Activated T-helper 17 cell treated with anti-CD3 and anti-CD28 coated beads, Interleukin-2, amount 50 U/mL, for 72 hours (primary cell): ENCODE measurements at regions not wholly inside any gene's neighbourhood (a gene's known extent, or its start where the extent isn't known, plus 50 kb on each side); places are given as distances from the start of the nearest gene placed in this dataset.
"Not testable (repeated sequence)": the region's sequence is repeated elsewhere in the genome, so short reads cannot be mapped to it uniquely, and the experiment has no call there.

Experiments used
- ATAC-seq: fragments of 150-1000 bp; cut with Tn5 transposase; replicated peaks from 2 replicates; pipeline ENCODE4 v1.10.0; 2021; ENCODE audit warnings: mild to moderate bottlenecking, moderate library complexity
- H3K27ac Mint-ChIP-seq: one replicate; pipeline ENCODE4 v1.8.0; 2022; ENCODE audit warnings: mixed read lengths
- H3K27me3 Mint-ChIP-seq: one replicate; pipeline ENCODE4 v1.8.0; 2022; ENCODE audit warnings: mixed read lengths
- H3K36me3 Mint-ChIP-seq: one replicate; pipeline ENCODE4 v1.8.0; 2022; ENCODE audit warnings: low read depth, mild to moderate bottlenecking, mixed read lengths
- H3K4me1 Mint-ChIP-seq: one replicate; pipeline ENCODE4 v1.8.0; 2022; ENCODE audit warnings: mixed read lengths
- H3K4me3 Mint-ChIP-seq: one replicate; pipeline ENCODE4 v1.8.0; 2022; ENCODE audit warnings: mild to moderate bottlenecking, mixed read lengths
- H3K9me3 Mint-ChIP-seq: one replicate; pipeline ENCODE4 v1.8.0; 2022; ENCODE audit warnings: mixed read lengths

DNA sequence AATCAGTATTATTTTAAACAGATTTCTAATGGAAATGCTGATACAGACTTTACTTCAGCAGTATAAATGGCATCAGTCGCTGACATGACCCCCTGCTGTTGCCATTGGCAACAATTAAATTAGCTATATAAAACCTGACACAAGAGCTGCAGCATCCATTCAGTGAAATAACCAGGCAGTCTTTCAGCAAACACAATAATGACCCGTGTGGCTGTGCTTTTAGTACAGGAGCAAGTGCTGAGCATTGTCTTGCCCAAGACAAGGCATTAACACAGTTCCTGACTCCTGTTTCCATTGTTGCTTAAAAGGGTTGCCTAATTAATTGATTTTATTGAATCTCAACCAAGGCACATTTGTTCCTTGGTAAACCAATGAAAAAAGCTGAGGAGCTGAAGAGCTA is 382.1 kb downstream of the HACE1 start:
- H3K27ac Mint-ChIP-seq = no peak overlapping the region
- peaks cover 5% of the 10 kb centered on the region for H3K27me3 Mint-ChIP-seq
- H3K36me3 Mint-ChIP-seq = no peaks in the 10 kb centered on the region
- no peak overlapping the region for H3K4me3 Mint-ChIP-seq
- ATAC-seq = no peak
- no peaks in the 10 kb centered on the region for H3K9me3 Mint-ChIP-seq
- no peaks in the 10 kb centered on the region for H3K4me1 Mint-ChIP-seq

DNA sequence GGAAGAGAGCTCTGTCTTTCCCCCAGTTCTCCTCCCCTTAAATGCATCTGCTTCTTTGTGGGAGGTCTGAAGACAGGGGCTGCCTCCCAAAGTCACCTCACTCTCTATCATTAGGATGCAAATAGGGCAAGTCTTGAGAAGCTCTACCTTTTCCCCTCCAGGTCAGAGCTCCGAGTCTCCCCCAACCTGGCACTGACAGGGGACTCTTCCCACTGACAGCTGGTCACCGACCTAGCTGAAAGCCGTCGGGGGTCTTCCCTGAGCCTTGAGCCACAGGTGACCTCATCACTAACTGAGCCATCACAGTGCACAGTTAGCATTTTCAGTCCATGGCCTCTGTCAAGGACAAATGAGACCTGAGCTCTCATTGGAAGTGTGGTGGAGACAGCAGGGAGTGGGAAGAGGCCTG is 386.7 kb downstream of the HACE1 start:
- Mint-ChIP-seq H3K4me3 (no peak overlapping the region), H3K9me3 (no peaks in the 10 kb centered on the region), H3K36me3 (no peaks in the 10 kb centered on the region), H3K4me1 (no peaks in the 10 kb centered on the region), H3K27me3 (peaks cover 5% of the 10 kb centered on the region), H3K27ac (no peak overlapping the region)
- ATAC-seq = no peak

DNA sequence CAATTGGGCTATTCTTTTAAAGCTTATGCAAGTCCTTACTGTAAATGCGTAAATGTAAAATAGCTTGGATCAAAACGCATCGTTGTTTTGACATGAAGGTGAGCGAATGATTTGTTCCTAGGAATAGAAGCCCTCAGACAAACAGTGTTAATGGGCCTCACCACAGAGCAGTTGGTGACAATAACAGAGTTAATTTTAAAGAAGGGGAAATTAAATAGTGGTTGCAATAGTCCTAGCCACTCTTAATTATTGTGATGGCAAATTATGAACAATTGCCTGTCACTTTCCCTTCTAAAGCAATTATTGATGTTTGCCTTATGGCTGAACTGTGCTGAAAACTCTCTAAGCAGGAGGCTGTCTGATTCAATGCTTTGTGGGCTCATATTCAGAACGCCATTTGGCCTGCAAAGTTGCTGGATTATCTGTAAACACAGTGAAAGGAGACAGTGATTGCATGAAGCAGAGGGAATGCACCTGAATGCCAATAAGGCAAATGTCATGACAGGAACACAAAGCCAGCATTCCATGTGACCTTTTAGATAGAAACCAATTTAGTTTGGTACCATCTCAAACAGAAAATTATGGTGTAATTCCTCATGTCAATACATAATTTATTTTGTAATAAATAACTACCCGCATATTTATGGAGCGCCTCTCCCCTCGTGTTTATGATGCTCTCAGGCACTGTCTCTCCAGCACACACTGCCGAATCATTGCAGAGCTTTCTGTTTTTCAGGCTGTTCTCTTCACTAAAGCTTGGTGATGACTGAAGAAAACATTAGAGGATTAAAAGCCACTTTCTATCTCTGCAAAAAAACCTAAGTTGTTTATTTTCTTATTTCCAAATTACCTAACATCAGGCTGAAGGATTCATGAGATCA is 387.5 kb downstream of the HACE1 start:
- ATAC-seq = no peak
- Mint-ChIP-seq H3K27me3 (peaks cover 5% of the 10 kb centered on the region), H3K9me3 (no peaks in the 10 kb centered on the region), H3K4me3 (no peak overlapping the region), H3K27ac (no peak overlapping the region), H3K36me3 (no peaks in the 10 kb centered on the region), H3K4me1 (no peaks in the 10 kb centered on the region)

- H3K4me3 Mint-ChIP-seq = no peak overlapping the region
- no peaks in the 10 kb centered on the region for H3K27me3 Mint-ChIP-seq
- no peaks in the 10 kb centered on the region for H3K36me3 Mint-ChIP-seq
- no peak overlapping the region for H3K27ac Mint-ChIP-seq
- H3K4me1 Mint-ChIP-seq = no peaks in the 10 kb centered on the region
- ATAC-seq = no peak
- H3K9me3 Mint-ChIP-seq = no peaks in the 10 kb centered on the region
Observed at GRCh38 chr6:104466306-104466705, 393.4 kb downstream of the HACE1 start.

- H3K27ac Mint-ChIP-seq = no peak overlapping the region
- H3K27me3 Mint-ChIP-seq = no peaks in the 10 kb centered on the region
- no peaks in the 10 kb centered on the region for H3K4me1 Mint-ChIP-seq
- no peaks in the 10 kb centered on the region for H3K36me3 Mint-ChIP-seq
- H3K9me3 Mint-ChIP-seq = no peaks in the 10 kb centered on the region
- no peak overlapping the region for H3K4me3 Mint-ChIP-seq
- no peak for ATAC-seq
Observed at GRCh38 chr6:104462811-104463599, 396.7 kb downstream of the HACE1 start.

DNA sequence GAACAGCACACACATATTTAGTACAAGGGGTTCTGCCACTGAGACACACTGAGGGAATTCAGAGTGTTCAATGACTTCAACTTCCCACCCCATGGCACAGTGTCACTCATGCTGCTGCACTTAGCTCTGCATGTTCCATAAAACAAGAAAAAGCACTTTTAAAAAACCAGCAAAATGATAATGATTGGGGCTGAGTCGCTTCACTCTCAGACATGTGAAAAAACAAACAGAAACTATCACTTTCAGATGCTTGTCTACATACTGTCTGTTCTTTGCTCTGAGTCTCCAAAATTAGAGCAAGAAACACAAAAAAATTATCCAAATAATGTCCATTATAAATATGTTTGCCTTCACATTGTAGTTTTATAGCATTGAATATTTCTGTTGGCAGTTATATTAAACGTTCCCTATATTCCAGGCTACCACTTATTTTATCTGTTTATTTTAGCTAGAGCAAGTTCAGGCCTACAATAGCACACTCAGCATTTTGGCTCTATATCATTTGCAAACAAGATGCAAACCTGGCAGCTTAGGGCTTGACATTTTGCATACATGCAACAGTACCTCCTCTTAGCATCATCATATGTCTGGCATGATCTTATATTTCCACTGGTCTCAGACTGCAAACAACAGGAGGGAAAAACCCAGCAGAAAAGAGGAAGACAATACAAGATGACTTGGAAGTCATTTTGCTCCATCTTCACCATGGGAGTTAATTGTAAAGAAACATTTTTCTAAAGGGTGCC is 398.8 kb downstream of the HACE1 start:
- ATAC-seq = peak; percentile 35
- Mint-ChIP-seq H3K9me3 (no peaks in the 10 kb centered on the region), H3K27me3 (no peaks in the 10 kb centered on the region), H3K4me3 (no peak overlapping the region), H3K36me3 (no peaks in the 10 kb centered on the region), H3K27ac (no peak overlapping the region), H3K4me1 (no peaks in the 10 kb centered on the region)

- Mint-ChIP-seq H3K27me3 (no peaks in the 10 kb centered on the region), H3K27ac (no peak overlapping the region), H3K4me1 (no peaks in the 10 kb centered on the region), H3K36me3 (no peaks in the 10 kb centered on the region), H3K4me3 (no peak overlapping the region), H3K9me3 (no peaks in the 10 kb centered on the region)
- no peak for ATAC-seq
Observed at GRCh38 chr6:104459543-104459942, 400.2 kb downstream of the HACE1 start.

DNA sequence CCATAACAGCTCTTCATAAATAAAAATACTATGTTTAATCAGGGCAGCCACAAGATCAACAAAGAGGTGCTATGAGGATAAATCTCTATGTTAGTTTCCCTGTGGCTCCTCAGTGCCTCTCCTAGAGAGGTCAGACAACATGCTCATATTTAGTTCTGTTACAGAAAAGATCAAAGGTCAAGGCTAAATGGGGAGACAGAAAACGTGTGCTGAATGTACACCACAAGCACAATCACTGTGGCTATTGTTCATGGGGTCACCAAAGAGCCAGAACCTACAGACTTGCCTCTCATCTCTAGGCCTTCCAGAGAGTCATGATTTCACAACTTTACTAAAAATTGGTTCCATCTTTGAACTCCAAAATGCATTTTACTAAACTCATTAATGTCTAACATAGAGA is 409.8 kb downstream of the HACE1 start:
- Mint-ChIP-seq H3K27me3 (no peaks in the 10 kb centered on the region), H3K27ac (no peak overlapping the region), H3K4me3 (no peak overlapping the region), H3K36me3 (no peaks in the 10 kb centered on the region), H3K9me3 (peaks cover 4% of the 10 kb centered on the region), H3K4me1 (no peaks in the 10 kb centered on the region)
- no peak for ATAC-seq

DNA sequence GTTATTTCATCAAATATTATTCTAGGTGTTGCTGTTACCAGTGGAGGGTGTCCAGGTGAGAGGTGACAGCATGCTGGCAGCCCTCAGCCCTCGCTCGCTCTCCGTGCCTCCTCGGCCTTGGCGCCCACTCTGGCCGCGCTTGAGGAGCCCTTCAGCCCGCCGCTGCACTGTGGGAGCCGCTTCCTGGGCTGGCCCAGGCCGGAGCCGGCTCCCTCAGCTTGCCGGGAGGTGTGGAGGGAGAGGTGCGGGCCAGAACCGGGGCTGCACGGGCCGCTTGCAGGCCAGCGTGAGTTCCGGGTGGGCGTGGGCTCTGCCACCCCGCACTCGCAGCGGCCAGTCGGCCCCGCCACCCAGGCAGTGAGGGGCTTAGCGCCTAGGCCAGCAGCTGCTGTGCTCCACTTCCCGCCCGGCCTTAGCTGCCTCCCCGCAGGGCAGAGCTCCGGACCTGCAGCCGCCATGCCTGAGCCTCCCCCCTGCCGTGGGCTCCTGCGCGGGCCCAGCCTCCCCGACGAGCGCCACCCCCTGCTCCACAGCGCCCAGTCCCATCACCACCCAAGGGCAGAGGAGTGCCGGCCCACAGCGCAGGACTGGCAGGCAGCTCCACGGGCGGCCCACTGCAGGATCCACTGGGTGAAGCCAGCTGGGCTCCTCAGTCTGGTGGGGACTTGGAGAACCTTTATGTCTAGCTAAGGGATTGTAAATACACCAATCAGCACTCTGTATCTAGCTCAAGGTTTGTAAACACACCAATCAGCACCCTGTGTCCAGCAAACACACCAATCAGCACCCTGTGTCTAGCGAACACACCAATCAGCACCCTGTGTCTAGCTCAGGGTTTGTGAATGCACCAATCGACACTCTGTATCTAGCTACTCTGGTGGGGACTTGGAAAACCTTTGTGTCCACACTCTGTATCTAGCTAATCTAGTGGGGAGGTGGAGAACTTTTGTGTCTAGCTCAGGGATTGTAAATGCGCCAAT is 413.3 kb downstream of the HACE1 start:
- H3K36me3 Mint-ChIP-seq, H3K4me1 Mint-ChIP-seq, H3K9me3 Mint-ChIP-seq, H3K27ac Mint-ChIP-seq, ATAC-seq, H3K4me3 Mint-ChIP-seq, H3K27me3 Mint-ChIP-seq: not testable (repeated sequence)

- peaks cover 5% of the 10 kb centered on the region for H3K27me3 Mint-ChIP-seq
- H3K27ac Mint-ChIP-seq = no peak overlapping the region
- no peak overlapping the region for H3K4me3 Mint-ChIP-seq
- no peaks in the 10 kb centered on the region for H3K36me3 Mint-ChIP-seq
- H3K4me1 Mint-ChIP-seq = no peaks in the 10 kb centered on the region
- peaks cover 2% of the 10 kb centered on the region for H3K9me3 Mint-ChIP-seq
- ATAC-seq = no peak
Observed at GRCh38 chr6:104434519-104434918, 425.2 kb downstream of the HACE1 start.

GRCh38 chr6:104431096-104431495 is 428.6 kb downstream of the HACE1 start:
- Mint-ChIP-seq H3K4me3 (no peak overlapping the region), H3K27me3 (peaks cover 7% of the 10 kb centered on the region), H3K4me1 (no peaks in the 10 kb centered on the region), H3K9me3 (peaks cover 3% of the 10 kb centered on the region), H3K27ac (no peak overlapping the region), H3K36me3 (no peaks in the 10 kb centered on the region)
- no peak for ATAC-seq

DNA sequence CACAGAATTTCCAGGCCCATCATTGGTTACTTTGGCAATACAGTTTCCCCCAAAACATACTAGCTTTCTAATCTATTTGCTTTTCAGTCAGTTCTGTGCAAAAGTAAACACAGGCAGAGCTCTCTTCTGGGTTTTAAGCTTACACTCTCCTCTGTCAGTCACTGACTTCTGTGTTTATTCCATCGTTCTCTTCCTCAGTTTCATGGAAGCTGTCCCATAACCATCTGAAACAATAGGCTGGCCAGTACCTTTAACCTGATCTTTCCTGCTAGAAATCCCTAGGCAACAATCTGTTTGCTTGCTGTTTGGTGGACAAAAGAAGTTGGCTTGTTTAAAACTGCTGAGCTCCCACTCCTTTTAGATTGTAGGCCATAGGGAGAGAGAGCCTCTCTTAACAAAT is 431.5 kb downstream of the HACE1 start:
- Mint-ChIP-seq H3K4me3 (no peak overlapping the region), H3K36me3 (no peaks in the 10 kb centered on the region), H3K27me3 (peaks cover 7% of the 10 kb centered on the region), H3K4me1 (no peaks in the 10 kb centered on the region), H3K9me3 (peaks cover 9% of the 10 kb centered on the region), H3K27ac (no peak overlapping the region)
- no peak for ATAC-seq

DNA sequence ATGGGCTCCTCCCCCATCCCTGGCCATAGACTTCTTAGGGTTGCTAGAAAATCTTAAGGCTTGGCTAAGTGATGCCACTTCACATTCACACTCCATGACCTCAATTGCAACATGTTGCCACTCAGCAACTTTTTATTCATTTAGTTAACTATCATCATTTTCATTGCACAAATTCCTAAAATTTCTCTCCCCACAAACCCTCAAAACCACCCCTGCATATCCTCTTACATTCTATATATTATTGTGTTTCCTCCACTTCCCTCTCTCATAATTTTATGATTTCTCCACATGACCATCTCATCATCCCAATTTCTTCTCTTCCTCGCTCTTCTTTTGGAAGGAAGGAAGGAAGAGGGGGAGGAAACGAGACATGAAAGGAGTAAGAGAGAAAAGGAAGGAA is 436.0 kb downstream of the HACE1 start:
- H3K27ac Mint-ChIP-seq = no peak overlapping the region

DNA sequence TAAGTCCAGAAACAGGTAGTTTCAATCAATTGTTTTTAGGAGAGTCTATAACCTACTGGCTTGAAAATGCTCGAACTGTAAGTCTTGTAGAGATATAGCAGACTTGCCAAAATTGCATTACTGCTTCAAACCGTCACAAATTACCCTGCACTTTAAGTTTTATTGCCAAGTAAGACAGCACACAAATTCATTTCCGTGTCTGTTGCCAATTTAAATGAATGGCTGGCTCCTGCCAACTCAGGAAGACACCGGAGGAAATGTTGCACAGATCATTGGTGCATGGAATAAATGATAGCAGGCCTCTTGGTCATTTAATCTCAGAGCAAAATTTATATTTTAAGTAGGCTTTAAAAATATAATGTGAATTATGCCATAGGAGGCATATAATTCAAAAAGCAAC is 438.1 kb downstream of the HACE1 start:
- H3K4me1 Mint-ChIP-seq = no peaks in the 10 kb centered on the region
- no peak overlapping the region for H3K4me3 Mint-ChIP-seq
- no peak for ATAC-seq
- no peak overlapping the region for H3K27ac Mint-ChIP-seq
- peaks cover 24% of the 10 kb centered on the region for H3K9me3 Mint-ChIP-seq
- H3K27me3 Mint-ChIP-seq = no peaks in the 10 kb centered on the region
- H3K36me3 Mint-ChIP-seq = no peaks in the 10 kb centered on the region

More for the DNA sequence above, 436.0 kb downstream of the HACE1 start:
- no peak overlapping the region for H3K4me3 Mint-ChIP-seq
- H3K36me3 Mint-ChIP-seq = no peaks in the 10 kb centered on the region
- no peak for ATAC-seq
- H3K27me3 Mint-ChIP-seq = peaks cover 4% of the 10 kb centered on the region
- H3K9me3 Mint-ChIP-seq = peaks cover 24% of the 10 kb centered on the region
- no peaks in the 10 kb centered on the region for H3K4me1 Mint-ChIP-seq
